AG08395 (cell line): ENCODE measurements at regions not wholly inside any gene's neighbourhood (a gene's known extent, or its start where the extent isn't known, plus 50 kb on each side); places are given as distances from the start of the nearest gene placed in this dataset.

Experiments
- DNase-seq: peaks from one replicate; pipeline ENCODE4 v3.0.0; 2012; ENCODE audit warnings: mixed read lengths, low spot score

GRCh38 chr14:65354715-65355114 lies 57.8 kb upstream of the FUT8 start:
- no peak for DNase-seq

DNA sequence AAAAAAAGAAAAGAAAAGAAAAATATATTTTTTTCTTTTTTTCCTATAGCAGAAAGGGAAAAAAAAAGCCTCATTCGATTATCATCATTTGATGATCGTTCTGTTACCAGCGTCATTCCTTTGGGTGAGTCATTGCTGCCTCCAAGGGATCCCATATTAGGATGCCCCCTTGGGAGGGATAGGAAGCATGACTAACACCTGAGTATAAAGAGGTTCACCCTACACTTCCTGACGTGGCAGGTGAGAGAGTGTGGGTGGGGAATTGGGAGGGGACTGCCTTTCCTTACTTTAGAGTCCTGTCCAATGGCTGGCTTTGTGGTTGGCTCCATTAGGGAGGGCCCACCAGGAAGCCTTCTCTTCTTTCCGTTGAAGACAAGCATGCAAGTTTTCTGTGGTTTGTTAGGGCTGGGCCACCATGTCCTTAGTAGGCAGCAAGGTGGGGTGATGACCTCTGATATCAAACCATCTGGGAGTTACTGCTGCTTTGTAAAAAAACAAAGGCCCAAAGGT lies 56.1 kb upstream of the FUT8 start:
- peak; percentile 86 for DNase-seq

- no peak for DNase-seq
These were observed 55.4 kb upstream of the FUT8 start for GRCh38 chr14:65357113-65357512.

DNA sequence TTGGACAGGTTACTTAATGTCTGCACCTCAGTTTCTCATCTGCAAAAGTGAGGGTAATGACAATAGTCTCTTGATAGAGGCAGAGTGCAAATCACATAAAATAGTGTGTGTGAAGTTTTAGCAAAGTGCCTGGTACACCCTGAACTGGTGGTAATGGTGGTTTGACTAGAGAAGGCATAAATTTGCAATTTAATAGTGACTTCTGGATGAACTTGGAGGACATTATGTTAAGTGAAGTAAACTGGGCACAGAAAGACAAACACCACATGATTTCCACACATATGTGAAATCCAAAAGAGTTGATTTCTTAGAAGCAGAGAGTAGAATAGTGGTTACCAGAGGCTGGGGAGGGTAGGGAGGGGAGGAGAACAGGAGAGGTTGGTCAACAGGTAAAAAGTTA lies 54.8 kb upstream of the FUT8 start:
- DNase-seq: no peak

DNA sequence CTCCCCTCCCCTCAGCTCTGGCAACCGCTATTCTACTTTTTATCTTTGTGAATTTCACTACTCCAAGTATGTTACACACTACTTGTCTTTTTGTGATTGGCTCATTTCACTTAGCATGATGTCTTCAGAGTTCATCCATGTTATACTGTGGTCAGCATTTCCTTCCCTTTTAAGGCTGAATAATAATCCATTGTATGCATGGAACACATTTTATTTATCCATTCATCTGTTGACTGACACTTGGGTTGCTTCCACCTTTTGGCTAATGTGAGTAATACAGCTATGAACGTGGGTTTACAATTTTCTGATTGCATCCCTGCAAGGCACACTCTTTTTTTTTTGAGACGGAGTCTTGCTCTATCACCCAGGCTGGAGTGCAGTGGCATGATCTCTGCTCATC lies 53.0 kb upstream of the FUT8 start:
- DNase-seq: no peak

GRCh38 chr14:65360144-65360784 lies 52.3 kb upstream of the FUT8 start:
- no peak for DNase-seq

GRCh38 chr14:65361920-65362319 lies 50.6 kb upstream of the FUT8 start:
- DNase-seq: peak; percentile 37
